ENCODE measurements at regions not wholly inside any gene's neighbourhood (a gene's known extent, or its start where the extent isn't known, plus 50 kb on each side); places are given as distances from the start of the nearest gene placed in this dataset.

DNA sequence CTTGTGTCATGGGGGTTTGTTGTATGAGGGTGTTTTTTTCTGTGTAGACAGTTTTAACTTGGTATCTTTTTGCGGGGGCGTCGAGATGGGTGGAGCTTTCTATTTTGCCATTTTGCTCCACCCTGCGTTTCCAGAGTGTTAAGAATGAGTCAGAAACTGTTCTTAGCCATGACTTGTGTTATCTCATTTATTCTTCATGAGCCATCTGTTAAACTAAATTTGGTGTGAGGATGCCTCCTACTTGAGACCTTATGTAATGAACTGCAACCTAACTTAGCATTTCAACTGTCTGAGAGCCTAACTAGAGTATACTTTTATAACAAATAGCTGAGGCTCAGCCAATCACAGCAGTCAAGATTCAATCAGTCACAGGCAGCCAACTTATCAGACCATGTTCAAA is 1873.5 kb downstream of the NCAM2 start (continued):
- TF ChIP-seq RNF2 (IDR thresholded peaks at IDR 0.05; ENCODE audit: borderline replicate concordance, low read depth, low read length, missing control alignments, poor library complexity, severe bottlenecking) = no peak
- TF ChIP-seq CREB1 (IDR thresholded peaks at IDR 0.05) = no peak

All from H1 (cell line).